NCI-H128 (cell line): ENCODE measurements at regions not wholly inside any gene's neighbourhood (a gene's known extent, or its start where the extent isn't known, plus 50 kb on each side); places are given as distances from the start of the nearest gene placed in this dataset.
"Not testable (repeated sequence)": the region's sequence is repeated elsewhere in the genome, so short reads cannot be mapped to it uniquely, and the experiment has no call there.

Experiments
- DNase-seq: peaks from one replicate; lab custom pipeline; 2025; ENCODE audit not compliant: unreplicated experiment; lab: John Stamatoyannopoulos, UW

GRCh38 chr13:91248249-91248648 is 99.2 kb upstream of the MIR17HG start:
- DNase-seq = no peak

DNA sequence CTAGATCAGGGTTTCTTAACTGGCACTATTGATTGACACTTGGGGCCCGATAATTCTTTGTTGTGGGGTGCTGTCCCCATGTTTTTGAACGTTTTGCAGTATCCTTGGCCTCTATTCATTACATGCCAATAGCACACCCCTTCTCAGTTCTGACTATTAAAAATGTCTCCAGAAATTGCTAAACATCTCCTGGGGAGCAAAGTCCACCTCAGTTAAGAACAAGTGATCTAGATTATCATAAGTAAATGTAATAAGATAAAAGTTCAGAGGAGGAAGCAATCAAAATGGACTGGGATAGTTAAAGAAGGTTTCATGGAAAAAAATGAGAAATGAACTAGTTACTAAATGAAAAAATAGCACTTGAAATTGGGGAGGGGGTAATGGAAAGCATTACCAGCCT is 98.1 kb upstream of the MIR17HG start:
- no peak for DNase-seq

DNA sequence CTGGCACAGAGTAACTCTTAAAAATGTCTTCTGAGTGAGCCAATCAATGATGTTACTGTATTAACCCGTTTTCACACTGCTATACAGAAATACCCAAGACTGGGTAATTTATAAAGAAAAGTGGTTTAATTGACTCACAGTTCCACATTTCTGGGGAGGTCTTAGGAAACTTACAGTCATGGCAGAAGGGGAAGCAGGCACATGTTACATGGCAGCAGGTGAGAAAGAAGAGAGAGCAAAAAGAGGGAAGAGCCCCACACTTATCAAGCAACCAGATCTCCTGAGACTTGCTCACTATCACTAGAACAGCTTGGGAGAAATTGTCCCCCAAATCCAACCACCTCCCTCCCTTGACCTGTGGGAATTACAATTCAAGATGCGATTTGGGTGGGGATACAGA is 97.6 kb upstream of the MIR17HG start:
- no peak for DNase-seq

DNA sequence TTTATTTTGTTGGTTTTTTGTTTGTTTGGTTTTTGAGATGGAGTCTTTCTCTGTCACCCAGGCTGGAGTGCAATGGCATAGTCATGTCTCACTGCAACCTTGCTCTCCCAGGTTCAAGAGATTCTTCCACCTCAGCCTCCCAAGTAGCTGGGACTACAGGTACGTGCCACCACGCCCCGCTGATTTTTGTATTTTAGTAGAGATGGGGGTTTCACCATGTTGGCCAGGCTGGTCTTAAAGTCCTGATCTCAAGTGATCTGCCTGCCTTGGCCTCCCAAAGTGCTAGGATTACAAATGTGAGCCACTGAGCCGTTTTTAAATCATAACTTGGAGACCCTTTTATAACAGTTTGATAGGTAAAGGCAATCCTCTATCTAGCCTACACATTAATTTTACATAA is 95.9 kb upstream of the MIR17HG start:
- not testable (repeated sequence) for DNase-seq

GRCh38 chr13:91264484-91264883 is 83.0 kb upstream of the MIR17HG start:
- no peak for DNase-seq

GRCh38 chr13:91269237-91269636 is 78.2 kb upstream of the MIR17HG start:
- no peak for DNase-seq

DNA sequence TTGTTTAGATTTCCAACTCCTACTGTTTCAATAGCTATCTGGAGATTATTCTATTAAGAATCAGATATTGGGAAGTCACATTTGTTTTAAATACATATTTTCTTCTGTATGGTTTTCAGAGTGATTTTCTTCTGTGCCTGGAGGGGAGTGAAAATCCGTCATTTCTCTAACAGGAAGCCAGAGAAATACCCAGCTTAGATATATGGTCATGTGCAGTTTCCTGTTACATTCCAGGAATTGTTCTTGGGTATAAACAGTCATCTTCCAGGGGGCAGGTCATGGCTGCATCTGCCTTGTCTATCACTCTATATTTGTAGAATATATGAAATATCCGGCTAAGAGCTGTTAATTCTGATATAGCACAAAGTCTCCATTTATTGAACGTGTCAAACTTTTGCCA is 77.5 kb upstream of the MIR17HG start:
- DNase-seq = no peak

GRCh38 chr13:91272235-91272777 is 75.2 kb upstream of the MIR17HG start:
- no peak for DNase-seq

- no peak for DNase-seq
Measured at GRCh38 chr13:91273675-91274074, 73.8 kb upstream of the MIR17HG start.

DNA sequence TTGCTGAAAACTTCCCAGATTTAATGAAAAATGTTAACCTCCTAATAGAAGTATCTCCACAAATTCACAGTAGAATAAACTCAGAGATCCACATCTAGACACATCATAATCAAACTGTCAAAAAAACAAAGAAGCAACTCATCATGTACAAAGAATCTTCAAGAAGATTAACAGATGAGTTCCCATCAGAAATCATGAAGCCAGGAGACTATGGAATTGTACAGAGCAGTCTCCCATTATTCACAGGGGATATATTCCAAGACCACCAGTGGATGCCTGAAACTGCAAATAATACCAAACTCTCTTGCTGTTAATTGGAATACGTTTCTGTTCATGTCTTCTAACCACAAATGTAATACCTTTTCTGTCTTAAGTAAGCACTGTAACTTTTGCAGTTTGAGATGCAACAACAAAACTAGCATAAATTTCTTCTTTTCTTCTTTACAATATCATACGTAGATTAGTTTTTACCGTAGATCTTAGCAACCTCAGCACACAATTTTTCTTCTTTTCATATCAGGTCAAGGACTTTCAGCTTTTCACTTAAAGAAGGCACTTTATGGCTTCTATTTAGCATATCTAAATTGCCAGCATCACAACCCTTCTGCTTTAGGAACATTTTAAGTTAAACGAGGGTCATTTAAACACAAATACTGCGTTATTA is 70.3 kb upstream of the MIR17HG start:
- no peak for DNase-seq

GRCh38 chr13:91278291-91278690 is 69.2 kb upstream of the MIR17HG start:
- no peak for DNase-seq

DNA sequence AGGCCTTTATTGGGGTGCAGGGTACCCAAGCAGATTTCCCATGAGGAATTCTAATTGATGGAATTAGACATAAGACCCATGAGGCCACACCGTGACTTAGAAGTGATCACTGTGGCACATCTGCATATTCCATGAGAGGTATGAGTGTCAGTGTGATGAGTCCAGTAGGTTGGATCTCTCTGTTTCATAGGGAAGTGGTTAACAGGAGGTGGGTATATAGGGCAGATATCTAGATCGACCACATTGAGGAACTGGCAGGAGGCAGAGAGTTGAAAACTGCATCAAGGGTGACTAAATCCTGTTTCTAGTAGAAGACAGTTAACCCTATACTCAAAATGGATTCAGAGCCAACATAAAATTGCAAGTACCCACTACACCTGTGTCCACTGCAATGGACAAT is 68.6 kb upstream of the MIR17HG start:
- DNase-seq = no peak

DNA sequence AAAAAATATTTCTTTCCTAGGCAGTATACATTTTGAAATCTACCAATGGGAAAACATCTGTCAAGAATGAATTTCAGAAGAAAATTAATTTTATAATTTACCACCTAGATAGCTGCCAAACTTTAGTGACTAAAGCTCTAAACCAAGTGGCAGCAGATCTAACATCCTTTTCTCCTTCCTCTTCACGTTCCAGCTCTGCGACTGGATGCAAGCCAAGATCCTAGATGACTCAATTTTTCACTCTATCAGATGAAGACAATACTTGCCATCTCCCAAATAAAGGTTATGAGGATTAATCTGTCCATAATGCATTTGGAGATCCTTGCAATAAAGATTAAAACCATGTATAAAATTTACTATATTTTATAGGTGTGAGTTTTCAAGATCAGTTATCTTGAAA is 66.7 kb upstream of the MIR17HG start:
- no peak for DNase-seq

DNA sequence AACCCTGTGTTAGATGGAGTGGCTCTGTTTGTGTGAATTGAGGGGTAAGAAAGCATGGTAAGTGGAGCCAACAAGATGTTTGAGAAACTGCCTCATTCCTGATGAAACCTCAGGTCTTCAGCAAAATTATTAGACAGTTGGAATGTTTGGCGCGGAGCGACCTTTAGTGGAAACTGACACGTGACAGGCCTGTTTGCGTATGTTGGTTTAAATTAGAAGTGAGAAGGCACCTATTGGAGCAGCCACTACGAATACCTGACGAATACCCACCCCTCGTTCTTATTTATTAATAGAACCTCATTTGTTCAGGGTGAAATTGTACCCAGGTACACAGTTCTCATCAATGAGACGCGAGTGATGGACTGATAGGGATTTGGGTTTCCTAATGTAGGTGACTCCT is 63.2 kb upstream of the MIR17HG start:
- DNase-seq = no peak

GRCh38 chr13:91286317-91286716 is 61.2 kb upstream of the MIR17HG start:
- DNase-seq = no peak

- DNase-seq = no peak
Measured at GRCh38 chr13:91291078-91291477, 56.4 kb upstream of the MIR17HG start.

DNA sequence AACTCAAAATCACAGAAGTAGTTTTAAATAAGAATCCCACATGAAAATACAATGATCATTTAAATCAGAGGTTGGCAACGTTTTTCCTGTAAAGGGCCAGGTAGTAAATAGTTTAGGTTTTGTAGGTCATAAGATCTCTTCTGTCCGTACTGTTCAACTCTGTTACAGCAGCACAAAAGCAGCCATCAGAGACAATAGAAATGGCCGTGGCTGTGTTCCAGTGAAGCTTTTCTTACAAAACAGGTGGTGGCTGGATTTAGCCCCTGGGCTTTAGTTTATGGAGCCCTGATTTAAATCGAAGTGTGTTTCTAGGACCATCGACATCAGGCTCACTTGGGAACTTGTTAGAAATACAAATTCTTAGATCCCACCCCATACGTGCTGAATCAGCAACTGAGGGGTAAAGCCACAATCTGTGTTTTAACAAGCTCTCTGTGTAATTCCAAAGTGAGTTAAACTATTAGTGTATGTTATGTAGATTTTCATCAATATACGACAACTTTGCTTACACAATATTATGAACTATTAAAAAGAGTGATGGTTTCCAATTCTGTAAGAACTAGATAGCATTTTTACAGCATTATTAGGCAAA is 54.8 kb upstream of the MIR17HG start:
- DNase-seq = no peak

GRCh38 chr13:91295712-91296410 is 51.6 kb upstream of the MIR17HG start:
- DNase-seq = no peak

- DNase-seq = no peak
Measured at GRCh38 chr13:91297503-91297902, 50.0 kb upstream of the MIR17HG start.
